A673 (cell line): ENCODE measurements at regions not wholly inside any gene's neighbourhood (a gene's known extent, or its start where the extent isn't known, plus 50 kb on each side); places are given as distances from the start of the nearest gene placed in this dataset.

Source experiments
- BruUV-seq: library from RNA; stranded (reverse); fragments of 400-500 nt; replicated peaks from 2 replicates; lab custom pipeline; 2021; lab: Mats Ljungman, UMichigan
- CTCF ChIA-PET: fragments of 300-600 bp; sonication (Branson Sonifier 250); formaldehyde crosslinking; loops from one replicate; lab custom pipeline; 2022; ENCODE audit warnings: antibody characterized with exemption; lab: Charles Lee
- POLR2A ChIA-PET: fragments of 300-600 bp; sonication (Branson Sonifier 250); formaldehyde crosslinking; loops from one replicate; lab custom pipeline; 2022; ENCODE audit warnings: antibody characterized with exemption; ENCODE audit not compliant: low non-redundant PET; lab: Charles Lee
- DNase-seq: peaks from one replicate; pipeline ENCODE4 v3.0.0-alpha.2; 2015; ENCODE audit warnings: low spot score
- H3K27ac ChIP-seq: fragments of 200-600 bp; sonication (generic); 2 replicates; pipeline ENCODE4 v1.5.1; 2016; ENCODE audit warnings: mixed run types, low read depth, mild to moderate bottlenecking, mixed read lengths, antibody characterized with exemption, low read length; ENCODE audit not compliant: poor library complexity, severe bottlenecking
- H3K27me3 ChIP-seq: fragments of 200-600 bp; sonication (generic); replicated peaks from 2 replicates; pipeline ENCODE4 v1.6.1; 2017; ENCODE audit warnings: mixed run types, low read depth, mild to moderate bottlenecking, mixed read lengths, antibody characterized with exemption, low read length; ENCODE audit not compliant: insufficient read depth, poor library complexity
- H3K36me3 ChIP-seq: fragments of 200-600 bp; sonication (generic); 2 replicates; pipeline ENCODE4 v1.6.1; 2016; ENCODE audit warnings: mixed run types, mild to moderate bottlenecking, mixed read lengths, antibody characterized with exemption, low read length; ENCODE audit not compliant: insufficient read depth, poor library complexity, severe bottlenecking
- H3K4me1 ChIP-seq: fragments of 200-600 bp; sonication (generic); 2 replicates; pipeline ENCODE4 v1.6.1; 2017; ENCODE audit warnings: mixed run types, mild to moderate bottlenecking, mixed read lengths, antibody characterized with exemption, low read length; ENCODE audit not compliant: insufficient read depth, poor library complexity, severe bottlenecking
- H3K4me3 ChIP-seq: fragments of 200-600 bp; sonication (generic); 2 replicates; pipeline ENCODE4 v1.5.1; 2016; ENCODE audit warnings: low read depth, mixed run types, mild to moderate bottlenecking, mixed read lengths, low read length; ENCODE audit not compliant: poor library complexity, severe bottlenecking
- H3K9me3 ChIP-seq: fragments of 200-600 bp; sonication (generic); 2 replicates; pipeline ENCODE4 v1.6.1; 2016; ENCODE audit warnings: mixed run types, low read depth, mild to moderate bottlenecking, mixed read lengths, antibody characterized with exemption, low read length; ENCODE audit not compliant: poor library complexity, severe bottlenecking
- CTCF ChIP-seq: fragments of 300-800, 200-600 bp; sonication (generic); conservative IDR thresholded peaks from 2 replicates; pipeline ENCODE4 v1.5.1; 2017; ENCODE audit warnings: low read depth, mild to moderate bottlenecking, antibody characterized with exemption, low read length, moderate library complexity, mixed read lengths
- EZH2 ChIP-seq: fragments of 200-600 bp; sonication (generic); IDR thresholded peaks from 2 replicates; pipeline ENCODE4 v1.6.1; 2017; ENCODE audit warnings: borderline replicate concordance, low read depth, mild to moderate bottlenecking, mixed read lengths, antibody characterized with exemption, low read length; ENCODE audit not compliant: poor library complexity, severe bottlenecking
- intact Hi-C: fragments of 100-400 bp; cut with micrococcal nuclease; formaldehyde crosslinking; loops from one replicate; pipeline ENCODE4 v1.10.0; 2022; ENCODE audit not compliant: unreplicated experiment

GRCh38 chr1:243910607-243911006 is 60.6 kb upstream of the AKT3 start:
- POLR2A ChIA-PET = no interaction called here
- CTCF ChIA-PET = no interaction called here
- DNase-seq = no peak
- Histone ChIP-seq H3K27me3 (no peaks in the 10 kb centered on the region), H3K27ac (no peak overlapping the region), H3K4me1 (no peaks in the 10 kb centered on the region), H3K36me3 (no peaks in the 10 kb centered on the region), H3K9me3 (no peaks in the 10 kb centered on the region), H3K4me3 (no peak overlapping the region)
- TF ChIP-seq CTCF = no peak
- no peak for TF ChIP-seq EZH2
- intact Hi-C loops = no loop called here
- BruUV-seq = no TSS peak

- H3K27ac ChIP-seq = no peak overlapping the region
- CTCF ChIA-PET = no interaction called here
These were observed 53.9 kb upstream of the AKT3 start for GRCh38 chr1:243903895-243904294.

GRCh38 chr1:243903041-243903440 is 53.0 kb upstream of the AKT3 start:
- Histone ChIP-seq H3K27ac (no peak overlapping the region), H3K4me3 (no peak overlapping the region), H3K36me3 (no peaks in the 10 kb centered on the region), H3K9me3 (no peaks in the 10 kb centered on the region), H3K4me1 (no peaks in the 10 kb centered on the region), H3K27me3 (peaks cover 7% of the 10 kb centered on the region)
- CTCF ChIA-PET = no interaction called here
- TF ChIP-seq CTCF = no peak
- TF ChIP-seq EZH2 = no peak
- intact Hi-C loops = no loop called here
- POLR2A ChIA-PET = no interaction called here
- DNase-seq = no peak
- BruUV-seq = no TSS peak

More at GRCh38 chr1:243903895-243904294, 53.9 kb upstream of the AKT3 start:
- no peaks in the 10 kb centered on the region for H3K9me3 ChIP-seq
- H3K27me3 ChIP-seq = peaks cover 7% of the 10 kb centered on the region
- no peak for DNase-seq
- BruUV-seq = no TSS peak
- no peak overlapping the region for H3K4me3 ChIP-seq
- H3K36me3 ChIP-seq = no peaks in the 10 kb centered on the region
- TF ChIP-seq CTCF = no peak
- no peak for TF ChIP-seq EZH2
- POLR2A ChIA-PET = no interaction called here
- H3K4me1 ChIP-seq = no peaks in the 10 kb centered on the region
- intact Hi-C loops = no loop called here
